ENCODE measurements at regions not wholly inside any gene's neighbourhood (a gene's known extent, or its start where the extent isn't known, plus 50 kb on each side); places are given as distances from the start of the nearest gene placed in this dataset.
A peak's percentile ranks its signal among the peaks of the same experiment; 100 is the strongest.

GRCh38 chr9:107933516-107933915 is 443.9 kb upstream of the KLF4 start:
- DNase-seq: no peak

- no peak for DNase-seq
Measured at GRCh38 chr9:107933097-107933496, 443.5 kb upstream of the KLF4 start.

GRCh38 chr9:107932601-107933000 is 443.0 kb upstream of the KLF4 start:
- no peak for DNase-seq

- DNase-seq: no peak
Measured at GRCh38 chr9:107932046-107932445, 442.5 kb upstream of the KLF4 start.

- DNase-seq: no peak
Measured at GRCh38 chr9:107931071-107931715, 441.6 kb upstream of the KLF4 start.

GRCh38 chr9:107929443-107929842 is 439.9 kb upstream of the KLF4 start:
- peak; percentile 8 for DNase-seq

- DNase-seq: no peak
Measured at GRCh38 chr9:107928701-107929371, 439.3 kb upstream of the KLF4 start.

- DNase-seq: no peak
Measured at GRCh38 chr9:107927276-107927675, 437.7 kb upstream of the KLF4 start.

GRCh38 chr9:107925749-107926297 is 436.3 kb upstream of the KLF4 start:
- DNase-seq: no peak

GRCh38 chr9:107922260-107922659 is 432.7 kb upstream of the KLF4 start:
- DNase-seq: no peak

- no peak for DNase-seq
Measured at GRCh38 chr9:107919263-107919662, 429.7 kb upstream of the KLF4 start.

- no peak for DNase-seq
Measured at GRCh38 chr9:107918749-107919148, 429.2 kb upstream of the KLF4 start.

GRCh38 chr9:107914151-107914550 is 424.6 kb upstream of the KLF4 start:
- no peak for DNase-seq

GRCh38 chr9:107907715-107908114 is 418.1 kb upstream of the KLF4 start:
- DNase-seq: no peak

- no peak for DNase-seq
Measured at GRCh38 chr9:107907255-107907654, 417.7 kb upstream of the KLF4 start.

- peak; percentile 30 for DNase-seq
Measured at GRCh38 chr9:107906074-107906473, 416.5 kb upstream of the KLF4 start.

- peak; percentile 47 for DNase-seq
Measured at GRCh38 chr9:107905308-107906020, 415.9 kb upstream of the KLF4 start.

- DNase-seq: no peak
Measured at GRCh38 chr9:107899961-107900330, 410.4 kb upstream of the KLF4 start.

GRCh38 chr9:107898761-107899160 is 409.2 kb upstream of the KLF4 start:
- no peak for DNase-seq

GRCh38 chr9:107896544-107896943 is 407.0 kb upstream of the KLF4 start:
- DNase-seq: no peak

- no peak for DNase-seq
Measured at GRCh38 chr9:107895501-107896001, 406.0 kb upstream of the KLF4 start.

- no peak for DNase-seq
Measured at GRCh38 chr9:107894572-107895261, 405.1 kb upstream of the KLF4 start.

- no peak for DNase-seq
Measured at GRCh38 chr9:107890921-107891465, 401.4 kb upstream of the KLF4 start.

Measured in NCI-H1092 (cell line).